ENCODE measurements at regions not wholly inside any gene's neighbourhood (a gene's known extent, or its start where the extent isn't known, plus 50 kb on each side); places are given as distances from the start of the nearest gene placed in this dataset.

DNA sequence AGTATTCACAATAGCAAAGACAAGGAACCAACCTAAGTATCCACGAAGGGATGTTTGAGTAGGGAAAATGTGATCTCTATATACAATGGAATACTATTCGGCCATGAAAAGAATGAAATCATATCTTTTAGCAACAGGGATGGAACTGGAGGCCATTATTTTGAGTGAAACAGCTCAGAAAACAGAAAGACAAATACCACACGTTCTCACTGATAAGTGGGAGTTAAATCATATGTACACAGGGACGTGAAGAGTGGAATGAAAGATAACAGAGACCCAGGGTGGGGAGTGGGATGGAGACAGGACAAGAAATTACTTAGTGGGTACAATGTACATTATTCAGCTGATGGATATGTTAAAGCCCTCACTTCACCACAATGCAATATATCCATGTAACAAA is 1012.7 kb downstream of the TBC1D22A start:
- TF ChIP-seq, protein P1, sequence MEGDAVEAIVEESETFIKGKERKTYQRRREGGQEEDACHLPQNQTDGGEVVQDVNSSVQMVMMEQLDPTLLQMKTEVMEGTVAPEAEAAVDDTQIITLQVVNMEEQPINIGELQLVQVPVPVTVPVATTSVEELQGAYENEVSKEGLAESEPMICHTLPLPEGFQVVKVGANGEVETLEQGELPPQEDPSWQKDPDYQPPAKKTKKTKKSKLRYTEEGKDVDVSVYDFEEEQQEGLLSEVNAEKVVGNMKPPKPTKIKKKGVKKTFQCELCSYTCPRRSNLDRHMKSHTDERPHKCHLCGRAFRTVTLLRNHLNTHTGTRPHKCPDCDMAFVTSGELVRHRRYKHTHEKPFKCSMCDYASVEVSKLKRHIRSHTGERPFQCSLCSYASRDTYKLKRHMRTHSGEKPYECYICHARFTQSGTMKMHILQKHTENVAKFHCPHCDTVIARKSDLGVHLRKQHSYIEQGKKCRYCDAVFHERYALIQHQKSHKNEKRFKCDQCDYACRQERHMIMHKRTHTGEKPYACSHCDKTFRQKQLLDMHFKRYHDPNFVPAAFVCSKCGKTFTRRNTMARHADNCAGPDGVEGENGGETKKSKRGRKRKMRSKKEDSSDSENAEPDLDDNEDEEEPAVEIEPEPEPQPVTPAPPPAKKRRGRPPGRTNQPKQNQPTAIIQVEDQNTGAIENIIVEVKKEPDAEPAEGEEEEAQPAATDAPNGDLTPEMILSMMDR (IDR thresholded peaks at IDR 0.05) = no peak
- TF ChIP-seq POLR2A (IDR thresholded peaks at IDR 0.05) = no peak
- no peak for TF ChIP-seq POLR2AphosphoS5 (IDR thresholded peaks at IDR 0.05)
- TF ChIP-seq EP300 (IDR thresholded peaks at IDR 0.05) = no peak
